Right hindlimb (tissue), 1 donor: ENCODE measurements at regions not wholly inside any gene's neighbourhood (a gene's known extent, or its start where the extent isn't known, plus 50 kb on each side); places are given as distances from the start of the nearest gene placed in this dataset.

ENCODE experiments used
- DNase-seq: peaks from one replicate; pipeline ENCODE4 v3.0.0-alpha.2; 2018

DNA sequence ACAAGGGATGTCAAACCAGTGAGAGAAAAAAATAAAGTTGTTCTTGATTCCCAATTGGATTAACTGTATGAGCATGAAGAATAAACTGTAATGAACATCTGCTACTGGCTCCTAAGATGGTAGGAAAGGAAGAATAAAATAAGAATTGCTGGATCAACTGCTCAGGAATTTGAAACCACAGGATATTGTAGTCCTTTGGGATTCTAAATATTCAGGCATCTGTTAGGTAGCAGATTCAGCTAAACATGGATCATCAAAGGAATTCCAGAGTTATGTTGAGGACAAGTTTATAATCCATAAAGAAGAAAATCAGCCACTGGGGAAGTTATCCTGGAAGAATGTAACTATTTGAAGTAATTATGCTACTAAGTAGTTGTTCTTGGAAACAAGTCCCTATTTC is 65.8 kb downstream of the ISL1 start:
- no peak for DNase-seq

DNA sequence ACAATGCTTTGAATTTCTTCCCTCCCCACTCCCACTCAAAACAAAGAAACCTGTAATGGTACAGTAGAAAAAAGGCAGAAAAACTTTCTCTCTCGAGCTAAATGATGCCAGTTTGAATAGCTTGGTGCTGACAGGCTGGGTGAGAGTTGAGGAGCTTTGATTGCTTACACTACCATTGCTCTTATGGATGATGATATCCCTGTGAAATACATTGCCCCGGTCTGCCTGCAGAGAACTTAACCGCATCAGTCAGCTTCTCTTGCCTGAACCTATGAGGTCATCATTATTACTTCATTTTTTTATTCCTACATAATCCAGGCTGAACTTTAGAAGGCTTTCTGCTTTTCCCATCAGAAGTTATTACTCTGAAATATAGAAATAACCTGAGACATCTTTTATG is 69.3 kb downstream of the ISL1 start:
- no peak for DNase-seq

GRCh38 chr5:51465165-51465564 is 81.9 kb downstream of the ISL1 start:
- DNase-seq: peak; percentile 22

GRCh38 chr5:51466214-51466613 is 83.0 kb downstream of the ISL1 start:
- DNase-seq: no peak

GRCh38 chr5:51468196-51468595 is 84.9 kb downstream of the ISL1 start:
- DNase-seq: no peak

GRCh38 chr5:51471630-51472029 is 88.4 kb downstream of the ISL1 start:
- no peak for DNase-seq

DNA sequence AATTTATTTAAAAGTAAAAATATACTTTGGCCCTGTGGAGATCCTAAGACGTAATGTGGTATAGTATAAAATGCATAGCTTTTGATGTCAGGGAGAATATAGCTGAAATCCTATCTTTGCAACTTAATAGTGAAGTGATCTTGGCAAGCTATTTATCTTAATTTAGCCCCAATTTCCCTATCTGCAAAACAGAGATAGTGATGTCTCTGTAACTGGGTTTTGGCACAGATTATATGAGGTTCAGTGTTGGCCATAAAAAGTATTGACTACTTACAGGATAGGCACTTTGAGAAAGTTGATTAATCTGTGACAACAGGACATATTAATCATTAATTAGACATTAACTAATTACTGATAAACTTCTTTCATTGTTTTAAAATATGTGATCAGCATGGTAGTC is 89.2 kb downstream of the ISL1 start:
- DNase-seq: no peak

- DNase-seq: no peak
Observed at GRCh38 chr5:51475628-51476027, 92.4 kb downstream of the ISL1 start.

GRCh38 chr5:51476431-51476830 is 93.2 kb downstream of the ISL1 start:
- no peak for DNase-seq

GRCh38 chr5:51479840-51480239 is 96.6 kb downstream of the ISL1 start:
- no peak for DNase-seq

GRCh38 chr5:51484326-51484725 is 101.1 kb downstream of the ISL1 start:
- DNase-seq: no peak

GRCh38 chr5:51486158-51486557 is 102.9 kb downstream of the ISL1 start:
- no peak for DNase-seq

GRCh38 chr5:51487952-51488351 is 104.7 kb downstream of the ISL1 start:
- DNase-seq: no peak

DNA sequence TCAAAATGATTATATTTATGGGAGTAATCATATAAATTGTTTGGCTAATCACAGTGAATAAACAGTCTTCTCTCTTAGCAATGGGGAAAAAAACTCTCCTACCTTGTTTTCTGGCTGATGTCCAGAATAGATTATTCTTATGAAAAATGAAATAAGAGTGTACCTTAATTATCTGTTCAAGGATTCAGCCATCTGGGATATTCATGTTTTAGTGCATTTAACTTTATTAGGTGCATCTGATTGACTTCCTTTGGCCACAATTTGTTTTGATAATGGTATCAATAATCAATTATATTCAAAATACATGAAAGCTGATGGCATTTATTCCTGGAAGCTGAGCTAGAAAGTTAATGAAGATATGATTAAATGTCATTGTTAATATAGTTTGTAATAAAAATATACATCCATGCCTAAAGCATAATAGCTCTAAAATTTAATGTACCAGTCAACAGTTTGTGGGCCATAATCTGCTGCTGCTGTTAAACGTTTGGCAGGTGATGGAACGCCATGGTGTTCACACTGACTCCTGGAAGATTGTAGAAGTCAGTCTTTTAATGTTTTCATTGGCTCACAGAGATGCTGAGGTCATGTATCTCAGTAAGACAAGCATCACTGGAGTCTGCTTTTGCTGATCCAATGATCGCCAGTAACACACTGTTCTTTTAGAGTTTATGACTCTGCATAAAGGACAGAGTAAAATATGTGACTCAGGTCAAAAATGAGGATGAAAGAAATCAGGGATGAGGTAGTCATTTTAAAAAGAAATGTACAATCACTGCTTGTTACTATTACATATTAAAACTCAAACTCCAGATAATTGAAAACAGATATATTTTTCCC is 105.8 kb downstream of the ISL1 start:
- no peak for DNase-seq

GRCh38 chr5:51494821-51495220 is 111.6 kb downstream of the ISL1 start:
- no peak for DNase-seq

- no peak for DNase-seq
Observed at GRCh38 chr5:51495672-51496071, 112.4 kb downstream of the ISL1 start.

DNA sequence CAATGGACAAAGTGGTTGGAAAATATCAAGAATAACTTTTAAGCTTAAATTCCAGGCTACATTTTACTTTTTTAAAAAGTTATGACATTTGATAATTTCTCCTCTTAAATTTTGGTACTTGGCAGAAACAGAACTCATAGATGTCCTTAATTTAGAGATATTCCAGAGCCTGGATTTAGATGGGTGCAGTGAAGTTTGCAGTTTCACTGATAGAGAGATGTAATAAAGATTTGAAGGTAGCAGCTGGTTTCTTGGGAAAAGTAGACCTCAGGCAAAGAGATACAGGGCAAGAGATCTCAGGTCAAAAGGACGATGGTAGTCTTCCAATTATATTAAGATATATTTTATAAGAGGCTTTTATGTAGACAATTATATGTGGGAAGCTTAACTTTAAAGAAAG is 134.6 kb downstream of the ISL1 start:
- DNase-seq: no peak

- DNase-seq: no peak
Observed at GRCh38 chr5:51518607-51519006, 135.4 kb downstream of the ISL1 start.

GRCh38 chr5:51521583-51521982 is 138.3 kb downstream of the ISL1 start:
- no peak for DNase-seq

DNA sequence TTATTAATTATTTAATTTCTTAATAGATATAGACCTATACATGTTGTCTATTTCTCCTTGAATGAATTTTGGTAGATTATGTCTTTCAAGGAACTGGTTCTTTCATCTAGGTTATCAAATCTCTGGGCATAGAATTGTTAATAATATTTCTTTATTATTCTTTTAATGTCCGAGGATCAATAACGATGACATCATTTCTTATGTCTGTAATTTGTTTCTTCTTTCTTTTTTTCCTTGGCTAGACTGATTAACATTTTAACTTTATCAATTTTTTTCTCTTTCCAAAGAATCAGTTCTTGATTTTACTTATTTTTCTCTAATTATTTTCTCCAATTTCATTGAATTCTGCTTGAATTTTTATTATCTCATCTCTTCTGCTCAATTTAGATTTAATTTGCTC is 156.0 kb downstream of the ISL1 start:
- no peak for DNase-seq

DNA sequence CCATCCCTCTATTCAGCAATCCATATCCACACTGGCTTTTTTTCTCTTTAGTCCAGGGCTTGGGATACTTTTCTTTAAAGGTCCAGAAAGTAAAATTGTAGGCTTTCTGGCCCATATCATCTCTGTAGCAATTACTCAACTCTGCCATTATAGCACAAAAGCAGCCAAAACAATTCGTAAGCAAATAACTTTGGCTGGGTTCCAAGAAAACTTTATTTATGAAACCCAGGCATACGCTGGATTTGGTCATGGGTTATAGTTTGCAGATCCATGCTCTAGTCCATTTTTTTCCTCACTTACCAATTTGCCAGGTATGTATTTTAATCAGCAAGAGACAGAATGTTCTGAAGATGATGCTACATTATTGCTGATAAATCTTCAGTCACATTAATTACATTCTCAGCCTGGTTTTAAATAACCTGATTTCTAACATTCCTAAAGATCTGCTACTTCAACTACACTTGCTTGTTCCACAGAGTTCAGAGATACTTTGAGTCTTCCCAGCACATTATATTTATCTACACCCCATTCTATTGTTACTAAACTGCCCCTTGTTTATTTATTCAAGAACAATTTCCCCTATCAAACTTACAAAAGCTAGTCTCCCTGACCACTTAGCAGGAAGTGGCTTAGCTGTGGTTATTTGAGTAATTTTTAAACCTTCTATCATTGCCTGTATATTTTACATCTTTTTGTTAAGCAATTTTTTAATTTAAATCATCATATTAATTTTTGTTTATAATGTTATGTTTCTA is 161.0 kb downstream of the ISL1 start:
- no peak for DNase-seq

GRCh38 chr5:51556833-51557232 is 173.6 kb downstream of the ISL1 start:
- no peak for DNase-seq

- no peak for DNase-seq
Observed at GRCh38 chr5:51558682-51559081, 175.4 kb downstream of the ISL1 start.

DNA sequence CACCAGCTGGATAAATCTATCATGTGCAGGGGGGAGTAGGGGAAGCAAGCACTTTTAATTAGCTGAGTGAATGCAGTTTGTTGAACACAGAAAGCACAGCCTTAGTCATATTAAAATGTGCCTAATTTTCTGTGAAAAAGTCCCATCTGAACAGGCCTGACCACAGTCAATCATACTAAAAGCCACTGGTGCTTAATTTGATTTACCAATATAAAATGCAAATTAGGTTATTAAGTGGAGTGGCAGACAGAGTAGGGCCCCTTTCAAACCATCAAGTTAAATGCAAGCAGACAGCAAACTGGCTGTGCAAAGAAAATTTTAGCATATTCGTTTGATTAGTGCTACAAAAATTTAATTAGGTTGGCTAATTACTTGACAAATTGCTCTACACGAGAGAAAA is 176.1 kb downstream of the ISL1 start:
- no peak for DNase-seq
